ENCODE measurements at regions not wholly inside any gene's neighbourhood (a gene's known extent, or its start where the extent isn't known, plus 50 kb on each side); places are given as distances from the start of the nearest gene placed in this dataset.
A peak's percentile ranks its signal among the peaks of the same experiment; 100 is the strongest.

GRCh38 chr5:145347026-145347616, 488.0 kb downstream of the PRELID2 start:
- peak; percentile 57 for TF ChIP-seq CTCF (conservative IDR thresholded peaks at IDR 0.05)
- TF ChIP-seq EZH2 (IDR thresholded peaks at IDR 0.05; ENCODE audit: low read depth), result no peak
